A172 (cell line): ENCODE measurements at regions not wholly inside any gene's neighbourhood (a gene's known extent, or its start where the extent isn't known, plus 50 kb on each side); places are given as distances from the start of the nearest gene placed in this dataset.

Experiments used
- DNase-seq: peaks from one replicate; pipeline ENCODE4 v3.0.0-alpha.2; 2015; ENCODE audit warnings: low spot score

DNA sequence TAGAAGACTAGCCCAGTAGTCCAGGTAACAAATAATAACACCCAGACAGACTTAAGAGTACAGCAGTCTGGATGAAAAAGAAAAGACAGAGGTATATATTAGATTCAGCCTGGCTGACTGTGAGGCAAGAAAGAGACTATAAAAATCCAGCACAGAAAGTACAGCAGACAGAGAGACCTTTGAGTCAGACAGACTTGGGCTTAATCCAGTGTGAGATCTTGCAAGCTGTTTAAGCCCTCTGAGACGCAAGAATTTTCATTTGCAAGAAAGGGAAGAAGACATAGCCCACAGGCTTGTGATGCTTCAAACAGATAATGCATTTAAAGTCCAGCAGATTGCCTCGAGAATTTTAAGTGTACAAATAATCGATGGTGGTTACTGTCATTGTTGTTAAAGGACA, 471.4 kb downstream of the LIG4 start:
- DNase-seq, result no peak

DNA sequence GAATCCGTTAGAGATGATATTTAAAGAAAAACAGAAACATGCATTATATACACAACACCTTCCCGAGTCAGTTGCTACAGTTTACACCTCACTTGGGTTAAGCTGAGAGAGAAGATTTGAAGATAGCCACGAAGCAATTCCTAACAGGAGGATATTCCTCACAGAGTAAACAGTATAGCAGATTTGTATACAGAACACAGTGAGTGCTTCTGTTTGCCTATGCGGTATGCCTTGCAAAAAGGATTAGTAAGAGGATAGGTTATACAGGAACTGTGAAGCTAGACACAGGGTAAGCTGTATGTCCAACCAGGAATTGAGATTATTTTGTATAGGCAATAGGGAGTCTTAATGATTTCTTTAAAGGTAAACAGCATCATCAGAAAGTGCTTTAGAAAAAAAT, 471.8 kb downstream of the LIG4 start:
- DNase-seq, result no peak

DNA sequence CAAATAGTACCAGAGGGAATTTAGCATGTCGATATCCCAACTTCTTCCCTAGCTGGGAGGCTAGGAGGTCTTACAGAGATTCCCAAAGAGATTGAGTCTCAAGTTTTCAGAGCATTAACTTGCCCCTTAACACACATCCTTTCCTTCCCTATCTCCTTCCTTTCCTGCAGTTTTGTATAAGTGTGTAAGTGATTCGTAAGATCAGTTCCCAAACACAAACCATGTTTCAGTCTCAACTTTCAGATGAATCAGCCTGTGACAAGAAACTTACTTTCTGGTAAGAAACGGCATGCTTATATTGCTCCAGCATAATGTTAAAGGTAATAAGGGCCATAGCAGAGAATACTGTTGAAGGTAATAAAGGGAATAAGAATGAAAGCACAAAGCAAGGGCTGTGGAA, 472.2 kb downstream of the LIG4 start:
- no peak for DNase-seq

DNA sequence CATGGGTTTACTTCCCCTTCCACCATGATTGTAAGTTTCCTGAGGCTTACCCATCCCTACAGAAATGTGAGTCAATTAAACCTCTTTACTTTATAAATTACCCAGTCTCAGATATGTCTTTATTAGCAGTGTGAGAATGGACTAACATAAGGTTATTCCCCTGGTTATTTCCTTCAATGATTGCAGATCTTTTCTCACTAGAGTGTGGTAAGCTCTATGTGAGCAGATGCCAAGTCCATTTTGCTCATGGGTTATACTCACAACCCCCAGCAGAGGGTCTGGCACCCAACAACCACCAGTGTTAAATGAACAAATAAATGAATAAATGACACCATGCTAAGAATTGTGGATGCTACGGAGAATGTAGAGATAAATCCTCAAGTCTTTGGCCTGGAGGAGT, 472.8 kb downstream of the LIG4 start:
- DNase-seq, result no peak

DNA sequence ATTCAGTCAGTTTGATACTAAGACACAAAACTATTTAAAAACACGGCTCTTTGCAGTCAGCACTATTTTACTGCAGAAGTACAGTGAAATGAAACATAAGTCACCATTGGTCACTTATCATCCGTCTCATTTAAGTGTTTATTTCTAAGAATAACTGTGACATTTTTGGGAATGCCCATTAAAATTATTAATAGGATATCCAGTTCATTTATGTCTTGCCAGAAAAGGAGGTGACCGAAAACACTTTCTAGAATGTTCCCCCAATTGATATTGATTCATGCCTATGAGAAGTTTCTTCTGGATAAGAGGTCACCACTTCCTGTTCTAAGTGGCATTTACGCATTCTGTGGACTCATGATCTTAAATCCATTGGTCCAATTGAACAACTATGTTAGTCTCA, 477.3 kb downstream of the LIG4 start:
- DNase-seq, result no peak

DNA sequence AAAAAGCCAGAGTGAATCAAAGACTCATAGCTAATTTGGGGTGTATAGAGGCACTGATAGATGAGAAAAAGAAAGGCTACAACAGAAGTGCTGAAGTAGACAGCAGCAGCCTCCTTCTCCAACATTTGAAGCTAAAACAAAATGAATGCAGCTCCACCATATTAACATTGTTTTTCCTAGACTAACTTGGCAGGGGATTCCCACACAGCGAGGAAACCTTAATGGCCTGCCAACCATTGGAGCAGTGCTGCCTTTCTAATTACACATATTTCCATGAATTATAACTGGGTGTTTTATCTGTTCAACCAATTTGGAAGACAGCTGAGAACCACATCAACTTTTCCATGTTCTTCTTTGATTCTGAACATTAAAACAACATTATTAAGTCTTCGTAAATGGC, 478.6 kb downstream of the LIG4 start:
- no peak for DNase-seq

DNA sequence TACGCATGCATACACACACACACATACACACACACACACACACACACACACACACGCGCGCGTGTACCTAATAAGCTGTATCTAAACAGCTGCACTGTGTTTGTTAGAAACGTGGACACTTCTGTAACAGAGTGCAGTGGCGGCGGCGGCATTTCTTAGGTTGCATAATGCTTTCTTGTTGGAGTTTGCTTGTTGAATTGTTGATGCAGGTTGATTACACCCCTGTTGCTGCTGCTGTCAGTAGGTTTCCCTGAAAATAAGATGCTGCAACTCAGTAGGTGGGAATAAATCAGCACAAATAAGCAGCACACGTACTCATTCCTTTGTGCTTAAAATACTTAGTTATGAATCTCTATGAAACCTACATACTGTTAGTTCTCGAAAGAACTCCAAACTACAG, 479.2 kb downstream of the LIG4 start:
- DNase-seq, result no peak

DNA sequence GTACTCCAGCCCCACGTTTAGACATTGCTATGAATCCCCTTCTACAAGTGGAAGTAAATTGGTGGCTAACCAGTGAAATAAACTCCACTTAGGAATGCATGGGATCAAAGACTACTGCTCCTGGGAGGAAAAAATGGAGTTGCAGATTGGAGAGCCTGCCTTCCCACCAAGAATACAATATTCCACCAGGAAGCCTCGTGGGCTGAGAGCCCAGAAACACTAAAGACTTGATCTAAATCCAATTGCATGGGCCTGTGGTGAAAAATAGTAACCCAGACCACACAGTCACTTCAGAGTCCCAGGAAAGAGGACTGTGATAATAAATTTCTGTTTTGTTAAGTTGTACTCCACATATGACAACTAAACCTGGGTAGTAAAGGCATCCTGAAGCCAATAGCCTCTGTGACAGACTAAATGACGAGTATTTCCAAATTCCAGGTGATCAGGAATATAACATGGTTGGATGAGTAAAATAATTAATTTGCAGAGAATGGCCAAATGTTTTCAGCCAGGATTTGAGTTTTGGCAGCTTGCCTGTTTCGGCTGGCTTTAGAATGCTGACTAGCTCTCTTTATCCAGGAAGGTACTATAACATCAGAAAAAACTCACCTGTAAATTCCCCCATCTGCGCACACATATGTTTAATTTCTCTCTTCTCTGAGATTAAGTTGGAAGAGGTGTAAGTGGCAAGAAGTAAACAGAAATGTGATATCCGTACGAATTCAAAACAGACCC, 480.3 kb downstream of the LIG4 start:
- DNase-seq, result no peak

DNA sequence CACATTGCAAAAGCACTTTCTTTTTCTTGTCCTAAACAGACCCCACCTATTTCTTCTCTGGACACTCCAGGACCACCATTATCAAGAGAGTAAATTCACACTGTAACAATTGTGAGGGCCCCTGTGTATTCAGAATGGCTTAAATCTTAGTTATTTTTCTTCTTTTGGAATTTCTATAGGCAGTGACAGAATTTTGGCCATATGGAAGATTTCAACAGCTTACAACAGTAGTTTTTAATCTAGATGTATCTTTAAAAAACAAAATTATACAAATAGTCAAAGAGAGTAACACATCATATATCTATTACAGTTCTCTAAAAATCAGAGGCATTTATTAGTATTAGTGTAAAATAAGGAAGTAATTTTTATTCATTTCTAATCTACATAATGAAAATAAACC, 482.1 kb downstream of the LIG4 start:
- no peak for DNase-seq

DNA sequence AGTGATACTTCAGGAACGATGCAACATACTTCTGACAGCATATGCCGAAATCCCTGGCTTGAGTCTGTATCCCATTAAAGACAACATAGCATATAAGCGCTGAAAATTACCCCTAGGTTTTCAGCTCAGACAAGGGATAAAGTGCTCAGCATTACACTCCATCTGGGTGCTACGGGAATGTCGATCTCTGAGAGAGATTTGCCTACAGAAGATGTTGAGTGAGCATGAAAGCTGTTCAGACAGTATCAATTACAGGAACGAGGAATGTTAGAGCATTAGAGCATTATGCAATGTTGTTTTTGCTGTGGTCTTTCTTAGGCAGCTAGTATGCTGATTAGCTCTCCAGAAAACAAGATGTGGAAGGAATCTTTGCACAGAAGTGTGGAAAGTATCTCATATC, 484.5 kb downstream of the LIG4 start:
- DNase-seq, result no peak

DNA sequence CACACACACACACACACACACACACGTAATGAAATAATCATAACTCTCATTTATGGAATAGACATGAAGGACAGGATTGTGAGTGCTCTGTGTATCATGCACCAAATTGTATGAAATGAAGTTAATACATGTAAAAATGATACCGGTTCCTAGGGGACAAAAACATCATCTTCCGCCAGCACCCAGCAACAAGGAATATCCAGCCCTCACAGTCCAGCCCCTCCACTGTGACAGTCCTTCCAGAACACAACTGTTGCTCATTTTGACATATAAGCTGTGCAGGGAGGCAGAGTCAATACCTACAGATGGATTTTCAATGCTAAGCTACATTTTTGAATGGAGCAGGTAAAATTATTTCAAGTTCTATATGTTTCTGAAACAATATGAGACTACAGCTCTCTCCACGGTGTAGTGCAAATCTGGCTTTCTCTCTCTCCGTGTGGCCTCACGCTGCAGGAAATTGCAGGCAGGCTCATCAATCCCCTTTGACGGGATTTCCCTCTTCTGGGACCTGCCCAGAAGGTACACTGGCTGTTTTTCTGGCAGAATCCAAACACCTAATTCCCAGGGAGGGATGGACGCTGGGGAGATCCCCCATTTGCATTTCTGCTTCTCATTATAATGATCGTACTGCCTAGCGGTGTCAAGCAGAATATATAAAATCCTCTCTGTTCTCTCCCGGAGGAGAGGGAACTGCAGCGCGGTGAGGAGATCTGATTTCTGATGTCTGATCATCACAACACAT, 494.0 kb downstream of the LIG4 start:
- no peak for DNase-seq

DNA sequence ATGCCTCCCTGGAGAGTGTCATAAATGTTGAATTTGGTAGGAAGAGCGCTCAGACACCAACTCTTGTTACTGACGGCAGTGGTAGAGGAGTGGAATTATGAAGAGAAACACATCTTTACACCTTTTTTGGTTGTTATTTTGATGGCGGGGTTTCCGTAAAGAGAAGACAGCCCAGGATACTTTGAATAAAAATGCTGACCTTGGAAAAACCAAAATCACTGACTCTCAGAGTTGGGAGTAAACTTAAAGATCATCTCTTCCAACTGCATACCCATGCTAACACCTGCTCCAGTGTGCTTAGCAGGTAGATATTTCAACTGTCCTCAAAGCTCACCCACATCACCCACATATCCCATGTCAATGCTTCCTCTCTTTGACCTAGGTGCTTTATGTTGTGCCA, 498.6 kb downstream of the LIG4 start:
- DNase-seq, result no peak

DNA sequence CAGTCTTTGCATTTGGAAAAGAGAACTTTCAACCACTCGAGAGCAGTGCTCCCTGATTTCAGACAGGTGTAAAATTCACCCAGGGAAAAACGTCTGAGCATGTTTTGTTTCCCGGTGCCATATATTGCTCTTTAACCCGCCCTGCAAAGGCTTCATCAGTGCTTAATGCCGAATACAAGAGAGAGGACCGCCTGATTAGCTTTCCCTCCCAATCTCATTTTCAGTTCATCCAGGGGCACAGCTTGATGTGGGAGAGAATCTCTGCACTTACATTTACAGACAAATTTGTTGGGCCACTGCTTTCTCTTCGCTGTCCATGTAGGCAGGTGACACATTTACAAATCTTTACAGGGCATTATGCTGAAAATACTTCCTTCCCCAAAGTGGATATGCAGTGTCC, 499.1 kb downstream of the LIG4 start:
- DNase-seq, result no peak

DNA sequence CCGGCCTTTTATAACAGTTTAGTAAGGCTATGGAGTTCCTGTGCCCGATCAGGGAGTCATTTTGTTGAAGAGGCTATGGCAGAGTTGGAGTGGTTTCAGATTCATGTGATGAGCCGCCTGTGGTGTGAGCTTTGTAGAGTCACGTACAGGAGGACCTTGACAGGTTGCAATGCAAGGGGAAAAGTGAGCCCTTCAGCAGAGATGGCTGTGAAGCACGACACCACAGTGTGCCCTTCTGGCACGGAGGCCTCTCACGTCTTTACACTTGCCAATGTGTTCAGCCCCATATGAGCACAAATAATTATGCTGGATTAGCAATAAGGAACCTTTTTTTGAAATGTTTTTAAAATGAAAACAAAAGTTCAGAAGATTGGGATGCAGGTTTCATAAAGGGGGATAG, 499.8 kb downstream of the LIG4 start:
- DNase-seq, result no peak

DNA sequence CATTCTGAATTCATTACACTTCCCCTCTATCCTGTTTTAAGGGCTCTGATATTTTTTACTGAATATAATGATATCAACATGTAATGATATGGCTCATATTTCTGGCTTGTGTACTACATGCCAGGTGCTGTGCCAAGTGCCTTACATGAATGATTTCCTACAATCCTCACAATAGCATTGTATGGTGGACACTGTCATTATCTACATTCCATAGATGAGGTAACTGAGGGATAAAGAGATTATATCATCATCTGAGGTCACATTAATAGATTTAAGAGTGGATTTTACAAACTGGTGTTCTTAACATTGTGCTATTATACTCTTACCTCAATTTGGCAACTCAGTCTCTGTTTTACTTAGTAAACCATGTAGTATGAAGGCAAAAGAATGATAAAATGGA, 502.0 kb downstream of the LIG4 start:
- DNase-seq, result no peak

DNA sequence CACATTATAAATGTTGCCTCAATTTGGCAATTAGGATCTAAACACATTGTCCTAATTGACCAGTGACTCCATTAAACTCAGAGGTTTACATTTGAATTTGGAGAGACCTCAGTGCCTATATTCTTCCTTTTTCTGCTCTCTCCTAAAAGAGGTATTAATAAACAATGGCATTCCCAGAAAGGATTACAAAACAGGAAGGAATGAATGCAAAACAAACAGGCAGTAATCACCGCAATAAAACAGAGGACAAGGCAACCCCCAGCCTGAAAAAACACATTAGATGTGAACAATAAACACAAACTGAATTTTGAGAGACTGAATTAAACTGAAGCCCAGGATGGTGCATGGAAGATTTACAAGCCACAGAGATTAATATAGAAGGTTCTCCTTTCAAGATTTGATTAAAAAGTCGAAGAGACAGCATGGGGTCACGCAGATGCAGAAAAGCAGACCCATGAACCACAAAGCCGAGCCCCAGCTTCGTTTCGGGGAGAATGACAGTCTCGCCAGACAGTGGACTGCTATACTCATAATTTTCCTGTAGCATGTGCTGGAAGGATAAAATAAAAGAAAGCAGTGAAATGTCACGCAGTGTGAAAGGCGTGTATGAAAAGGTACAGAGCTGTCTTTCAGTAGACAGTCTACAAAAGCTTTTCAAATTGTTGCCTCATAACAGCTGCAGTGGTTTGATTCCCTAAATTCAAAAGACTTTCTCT, 503.0 kb downstream of the LIG4 start:
- DNase-seq, result no peak

DNA sequence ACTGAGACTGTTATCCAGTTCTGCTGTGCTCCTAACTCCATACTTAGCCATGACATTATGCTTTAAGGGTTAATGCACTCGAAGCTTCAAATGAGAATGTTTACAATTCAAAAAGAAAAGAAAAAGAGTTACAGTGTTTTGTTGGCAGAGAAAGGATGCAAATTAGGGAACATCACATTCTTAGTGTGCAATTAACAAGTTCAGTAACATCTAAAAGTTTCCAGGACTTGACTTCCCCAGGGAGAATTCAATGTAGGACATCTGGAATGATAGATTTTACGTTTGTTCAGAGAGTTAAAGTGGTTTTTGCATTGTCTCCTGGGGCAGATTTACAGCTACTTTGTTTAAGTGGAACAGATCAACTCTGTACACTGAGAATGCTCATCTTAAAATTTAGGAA, 525.2 kb downstream of the LIG4 start:
- DNase-seq, result no peak

DNA sequence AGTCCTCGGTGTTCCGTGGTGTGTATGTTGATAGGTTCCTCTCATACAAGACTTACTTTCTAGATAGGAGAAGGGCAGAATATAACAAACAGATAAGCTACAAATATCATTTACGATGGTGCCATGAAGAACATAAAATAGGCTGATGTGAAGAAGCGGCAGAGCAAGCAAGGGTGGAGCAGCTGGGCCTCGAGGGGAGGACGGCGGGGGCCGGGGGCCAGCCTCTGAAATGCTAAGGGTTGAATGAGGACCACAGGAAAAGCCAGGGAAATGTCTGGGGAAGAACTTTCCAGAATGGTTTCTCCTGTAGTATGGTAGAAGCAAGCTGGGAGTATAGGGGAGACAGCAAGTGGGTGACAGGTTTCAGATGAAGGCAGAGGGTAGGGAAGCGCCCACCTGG, 529.5 kb downstream of the LIG4 start:
- DNase-seq, result no peak

DNA sequence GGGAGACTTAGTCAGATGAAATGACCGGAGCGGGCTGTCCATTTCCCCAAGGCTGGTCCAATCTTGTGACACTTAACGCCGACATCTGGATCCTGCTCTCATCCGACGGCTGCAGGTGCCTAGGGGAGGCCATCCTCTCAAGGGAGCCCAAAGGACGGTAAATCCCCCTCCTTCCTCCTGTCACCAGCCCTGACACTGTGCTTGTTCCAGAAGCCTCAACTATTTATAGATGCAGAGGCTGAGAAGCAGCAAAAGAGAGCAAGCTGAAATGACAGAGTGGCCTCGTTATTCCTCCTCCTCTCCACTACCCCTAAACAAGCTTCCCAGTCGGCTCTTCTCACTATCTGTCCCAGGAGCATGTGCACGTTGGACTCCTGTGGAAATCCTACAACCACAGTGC, 533.7 kb downstream of the LIG4 start:
- no peak for DNase-seq

DNA sequence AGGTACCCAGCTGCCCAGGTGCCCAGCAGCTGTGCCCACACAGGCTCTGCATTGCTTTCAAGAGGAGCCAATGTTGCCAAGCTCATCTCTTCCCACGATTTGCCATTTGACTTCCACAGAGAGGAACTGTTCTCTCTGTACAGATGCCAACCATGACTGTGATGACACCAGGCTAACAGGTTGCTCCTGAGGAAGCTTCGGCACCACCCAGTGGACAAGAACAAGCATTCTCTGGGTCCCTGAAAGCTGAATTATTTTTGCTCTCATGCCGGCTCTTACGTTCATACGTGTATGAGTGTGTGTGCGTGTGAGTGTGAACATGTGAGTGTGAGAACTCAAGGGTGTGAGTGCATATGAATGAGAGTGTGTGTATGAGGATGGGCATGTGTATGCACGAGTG, 535.2 kb downstream of the LIG4 start:
- no peak for DNase-seq

DNA sequence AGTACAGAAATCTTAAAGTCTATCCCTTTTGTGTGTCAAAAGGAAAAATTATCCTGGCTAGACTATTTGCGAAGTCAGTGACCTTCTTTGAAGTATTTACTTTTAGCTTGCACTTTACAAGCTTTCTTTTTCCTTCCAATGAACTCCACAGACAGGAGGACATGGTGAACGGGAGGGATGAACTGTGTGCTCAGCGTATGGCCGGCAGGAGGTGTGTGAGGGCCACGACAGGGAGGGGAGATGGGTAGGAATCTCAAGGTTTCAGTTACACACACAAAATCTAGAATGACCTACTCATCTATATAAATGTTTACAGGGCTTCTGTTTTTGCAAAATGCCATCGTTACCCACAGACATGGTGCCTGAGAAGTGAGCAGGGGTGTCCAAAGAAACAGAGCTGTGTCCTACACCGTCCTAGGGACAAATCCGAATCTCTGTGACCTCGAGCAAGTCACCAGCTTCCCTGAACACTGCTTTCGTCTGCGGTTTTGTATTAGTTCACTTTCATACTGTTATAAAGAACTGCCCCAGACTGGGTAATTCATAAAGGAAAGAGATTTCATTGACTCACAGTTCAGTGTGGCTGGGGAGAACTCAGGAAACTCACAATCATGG, 537.2 kb downstream of the LIG4 start:
- DNase-seq, result no peak

DNA sequence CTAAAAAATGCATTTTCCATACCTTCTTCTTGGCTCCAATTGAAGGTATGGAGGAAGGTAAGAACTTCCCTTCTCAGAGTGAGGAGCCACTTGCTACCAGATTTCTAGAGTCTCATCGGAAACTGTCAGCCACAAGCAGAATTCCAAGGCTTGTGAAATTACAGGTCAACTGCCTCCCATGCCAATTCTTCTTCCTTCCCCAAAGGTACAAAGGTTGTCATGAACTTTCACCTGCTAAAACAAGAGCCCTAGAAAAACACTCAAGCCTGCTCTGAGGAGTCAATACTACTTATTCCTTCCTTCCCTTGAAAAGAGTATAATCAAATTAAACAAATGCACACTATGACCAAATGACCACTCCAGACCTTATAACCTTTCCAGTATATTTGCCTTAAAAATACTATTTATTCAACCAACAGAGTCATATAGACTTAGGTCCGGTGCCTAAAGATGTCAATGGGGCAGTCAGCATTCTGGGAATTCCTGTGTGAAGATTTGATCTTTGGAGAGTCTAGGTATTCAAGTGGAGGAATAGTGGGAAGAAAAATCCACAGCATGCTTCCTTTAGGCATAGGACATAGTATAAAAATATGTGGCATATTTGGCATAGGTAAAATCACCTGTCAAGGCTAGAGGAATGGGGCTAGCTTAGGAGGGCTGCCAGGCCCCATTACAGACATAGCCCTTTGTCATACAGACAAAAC, 539.3 kb downstream of the LIG4 start:
- no peak for DNase-seq
